ENCODE measurements at regions not wholly inside any gene's neighbourhood (a gene's known extent, or its start where the extent isn't known, plus 50 kb on each side); places are given as distances from the start of the nearest gene placed in this dataset.

GRCh38 chr2:242053921-242054320 lies 184.4 kb downstream of the RTP5 start:
- WGBS, result 79% methylated on average over 12 of the region's 12 CpGs
- no peak overlapping the region for H3K4me3 ChIP-seq
- no peaks in the 10 kb centered on the region for H3K36me3 ChIP-seq
- H3K27me3 ChIP-seq, result peaks cover 37% of the 10 kb centered on the region
- H3K9me3 ChIP-seq, result no peaks in the 10 kb centered on the region
- TF ChIP-seq POLR2A (IDR thresholded peaks at IDR 0.05), result no peak
- TF ChIP-seq, protein P1, sequence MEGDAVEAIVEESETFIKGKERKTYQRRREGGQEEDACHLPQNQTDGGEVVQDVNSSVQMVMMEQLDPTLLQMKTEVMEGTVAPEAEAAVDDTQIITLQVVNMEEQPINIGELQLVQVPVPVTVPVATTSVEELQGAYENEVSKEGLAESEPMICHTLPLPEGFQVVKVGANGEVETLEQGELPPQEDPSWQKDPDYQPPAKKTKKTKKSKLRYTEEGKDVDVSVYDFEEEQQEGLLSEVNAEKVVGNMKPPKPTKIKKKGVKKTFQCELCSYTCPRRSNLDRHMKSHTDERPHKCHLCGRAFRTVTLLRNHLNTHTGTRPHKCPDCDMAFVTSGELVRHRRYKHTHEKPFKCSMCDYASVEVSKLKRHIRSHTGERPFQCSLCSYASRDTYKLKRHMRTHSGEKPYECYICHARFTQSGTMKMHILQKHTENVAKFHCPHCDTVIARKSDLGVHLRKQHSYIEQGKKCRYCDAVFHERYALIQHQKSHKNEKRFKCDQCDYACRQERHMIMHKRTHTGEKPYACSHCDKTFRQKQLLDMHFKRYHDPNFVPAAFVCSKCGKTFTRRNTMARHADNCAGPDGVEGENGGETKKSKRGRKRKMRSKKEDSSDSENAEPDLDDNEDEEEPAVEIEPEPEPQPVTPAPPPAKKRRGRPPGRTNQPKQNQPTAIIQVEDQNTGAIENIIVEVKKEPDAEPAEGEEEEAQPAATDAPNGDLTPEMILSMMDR (IDR thresholded peaks at IDR 0.05), result no peak
- no peak for TF ChIP-seq POLR2AphosphoS5 (IDR thresholded peaks at IDR 0.05)
- TF ChIP-seq EP300 (IDR thresholded peaks at IDR 0.05), result no peak
- DNase-seq (ENCODE audit: low spot score in 2 of 2), result no peak
- H3K4me1 ChIP-seq, result no peaks in the 10 kb centered on the region
- no peak overlapping the region for H3K27ac ChIP-seq

DNA sequence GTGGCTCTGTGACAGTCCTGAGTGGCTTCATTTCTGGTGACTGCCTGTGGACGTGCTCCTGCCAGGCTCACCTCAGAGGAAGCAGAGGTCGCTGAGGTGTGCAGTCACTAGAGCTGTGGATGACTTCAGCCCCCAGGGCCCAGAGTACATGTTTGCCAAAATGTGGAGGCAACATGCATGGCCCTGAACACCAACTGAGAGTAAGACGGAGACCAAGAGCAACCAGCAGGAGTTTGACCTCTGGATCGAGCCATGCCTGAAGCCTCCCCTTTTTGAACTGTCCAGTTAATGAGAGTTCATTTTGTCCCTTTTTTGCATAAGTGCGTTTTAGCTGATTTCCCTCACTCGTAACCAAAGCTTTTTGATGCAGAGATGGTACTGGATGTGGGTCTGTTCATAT lies 184.9 kb downstream of the RTP5 start:
- H3K4me3 ChIP-seq, result no peak overlapping the region
- WGBS, result 84% methylated on average over 5 of the region's 6 CpGs
- H3K4me1 ChIP-seq, result no peaks in the 10 kb centered on the region
- H3K9me3 ChIP-seq, result no peaks in the 10 kb centered on the region
- no peak overlapping the region for H3K27ac ChIP-seq
- no peak for DNase-seq (ENCODE audit: low spot score in 2 of 2)
- peaks cover 37% of the 10 kb centered on the region for H3K27me3 ChIP-seq
- H3K36me3 ChIP-seq, result no peaks in the 10 kb centered on the region
- TF ChIP-seq POLR2AphosphoS5 (IDR thresholded peaks at IDR 0.05) (no peak), EP300 (IDR thresholded peaks at IDR 0.05) (no peak), POLR2A (IDR thresholded peaks at IDR 0.05) (no peak)
- TF ChIP-seq, protein P1 (IDR thresholded peaks at IDR 0.05), result no peak

DNA sequence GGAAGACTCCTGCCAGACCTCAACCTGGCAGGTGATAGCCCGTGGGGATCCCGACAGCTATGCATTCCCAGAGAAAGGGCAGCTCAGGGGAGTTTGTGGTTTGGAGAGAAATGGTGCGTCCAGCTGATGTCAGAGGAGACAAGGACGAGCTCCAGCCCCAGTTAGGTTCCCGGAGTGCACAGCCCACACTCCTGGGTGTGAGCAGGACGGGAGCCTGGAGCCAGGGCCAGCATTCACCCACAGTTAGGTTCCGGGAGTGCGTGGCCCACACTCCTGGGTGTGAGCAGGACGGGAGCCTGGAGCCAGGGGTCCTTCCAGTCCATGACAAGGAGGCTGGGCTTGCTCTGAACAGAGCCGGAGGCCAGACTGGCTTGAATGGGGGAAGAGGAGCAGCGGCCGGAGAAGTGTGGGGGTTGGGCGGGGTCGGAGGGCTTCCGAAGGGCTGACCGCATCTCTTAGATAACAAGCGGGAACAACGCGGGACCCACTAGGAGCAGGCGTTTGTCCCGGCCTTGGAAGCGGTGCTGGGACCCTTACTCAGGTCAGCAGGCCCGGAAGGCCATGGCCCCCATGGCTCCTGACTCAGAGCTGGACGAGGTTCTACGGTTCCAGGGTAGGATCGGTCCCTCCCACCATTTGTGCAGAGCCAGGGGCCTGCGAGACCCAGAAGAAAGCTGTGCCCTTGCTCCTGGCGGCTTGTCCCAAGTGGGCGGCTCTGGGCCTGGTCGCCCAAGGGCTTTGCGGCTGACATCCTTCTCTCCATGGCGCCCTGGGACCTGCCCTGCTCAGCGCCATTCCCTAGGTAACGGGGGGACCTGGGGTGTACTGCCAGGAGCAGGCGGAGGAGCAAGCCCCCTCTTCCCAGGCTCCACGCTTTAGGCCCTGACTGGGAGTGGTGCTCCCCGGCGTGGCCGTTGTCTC lies 185.6 kb downstream of the RTP5 start:
- no peak for TF ChIP-seq POLR2A (IDR thresholded peaks at IDR 0.05)
- TF ChIP-seq EP300 (IDR thresholded peaks at IDR 0.05), result no peak
- TF ChIP-seq POLR2AphosphoS5 (IDR thresholded peaks at IDR 0.05), result no peak
- TF ChIP-seq, protein P1 (IDR thresholded peaks at IDR 0.05), result no peak
- Histone ChIP-seq H3K27me3 (peaks cover 37% of the 10 kb centered on the region), H3K36me3 (no peaks in the 10 kb centered on the region), H3K4me1 (no peaks in the 10 kb centered on the region), H3K9me3 (no peaks in the 10 kb centered on the region), H3K4me3 (no peak overlapping the region), H3K27ac (no peak overlapping the region)
- 83% methylated on average over 22 of the region's 39 CpGs for WGBS
- no peak for DNase-seq (ENCODE audit: low spot score in 2 of 2)

DNA sequence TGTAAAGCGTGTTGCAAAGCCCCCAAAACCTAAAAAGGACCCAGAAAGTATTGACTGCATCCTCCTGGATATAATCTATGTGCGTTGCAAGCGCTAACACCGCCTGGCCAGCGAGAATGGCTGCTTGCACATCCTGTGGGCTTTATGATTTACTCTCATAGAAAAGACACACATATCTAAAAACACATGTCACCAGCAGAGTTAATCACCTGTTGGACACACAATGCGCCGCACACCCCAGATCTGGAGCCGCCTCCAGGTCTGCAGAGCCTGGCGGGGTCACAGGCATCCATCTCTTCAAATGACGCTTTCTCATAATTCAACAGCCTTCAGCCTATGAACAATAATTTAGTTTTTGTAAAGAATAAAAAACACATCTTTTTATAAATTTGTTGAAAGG lies 186.5 kb downstream of the RTP5 start:
- TF ChIP-seq EP300 (IDR thresholded peaks at IDR 0.05), result no peak
- no peak for TF ChIP-seq POLR2A (IDR thresholded peaks at IDR 0.05)
- TF ChIP-seq POLR2AphosphoS5 (IDR thresholded peaks at IDR 0.05), result no peak
- TF ChIP-seq, protein P1 (IDR thresholded peaks at IDR 0.05), result no peak
- Histone ChIP-seq H3K4me3 (no peak overlapping the region), H3K27ac (no peak overlapping the region), H3K9me3 (no peaks in the 10 kb centered on the region), H3K4me1 (no peaks in the 10 kb centered on the region), H3K36me3 (no peaks in the 10 kb centered on the region), H3K27me3 (peaks cover 37% of the 10 kb centered on the region)
- no peak for DNase-seq (ENCODE audit: low spot score in 2 of 2)
- 78% methylated on average over 10 of the region's 10 CpGs for WGBS

- TF ChIP-seq POLR2AphosphoS5 (IDR thresholded peaks at IDR 0.05), result no peak
- TF ChIP-seq POLR2A (IDR thresholded peaks at IDR 0.05), result no peak
- TF ChIP-seq, protein P1 (IDR thresholded peaks at IDR 0.05), result no peak
- no peak for TF ChIP-seq EP300 (IDR thresholded peaks at IDR 0.05)
- no peak for DNase-seq (ENCODE audit: low spot score in 2 of 2)
- Histone ChIP-seq H3K4me1 (no peaks in the 10 kb centered on the region), H3K27me3 (peaks cover 37% of the 10 kb centered on the region), H3K9me3 (no peaks in the 10 kb centered on the region), H3K27ac (no peak overlapping the region), H3K4me3 (no peak overlapping the region), H3K36me3 (no peaks in the 10 kb centered on the region)
- 39% methylated on average over 11 of the region's 11 CpGs for WGBS
Measured at GRCh38 chr2:242056785-242057184, 187.3 kb downstream of the RTP5 start.

All from suprapubic skin (tissue), 4 donors.